T-helper 17 cell (primary cell): ENCODE measurements at regions not wholly inside any gene's neighbourhood (a gene's known extent, or its start where the extent isn't known, plus 50 kb on each side); places are given as distances from the start of the nearest gene placed in this dataset.

Experiments
- ATAC-seq: fragments of 150-1000 bp; cut with Tn5 transposase; 2 replicates; pipeline ENCODE4 v1.10.0; 2021; ENCODE audit warnings: mild to moderate bottlenecking, moderate library complexity
- DNase-seq, 3 donors: peaks; one replicate each; pipeline versions ENCODE4 v3.0.0 to v3.0.0-alpha.2; 2020 to 2021
- H3K9me3 ChIP-seq: one replicate; pipeline ENCODE4 v1.7.0; 2013; ENCODE audit warnings: low read length, mild to moderate bottlenecking; ENCODE audit not compliant: control insufficient read depth, poor library complexity, severe bottlenecking
- H3K27ac Mint-ChIP-seq: one replicate; pipeline ENCODE4 v1.8.0; 2022; ENCODE audit warnings: mild to moderate bottlenecking, moderate library complexity, mixed read lengths
- H3K27me3 Mint-ChIP-seq: one replicate; pipeline ENCODE4 v1.8.0; 2022; ENCODE audit warnings: mixed read lengths
- H3K36me3 Mint-ChIP-seq: one replicate; pipeline ENCODE4 v1.8.0; 2022; ENCODE audit warnings: low read depth, mixed read lengths
- H3K4me1 Mint-ChIP-seq: one replicate; pipeline ENCODE4 v1.8.0; 2022; ENCODE audit warnings: mild to moderate bottlenecking, mixed read lengths
- H3K4me3 Mint-ChIP-seq: one replicate; pipeline ENCODE4 v1.8.0; 2022; ENCODE audit warnings: mild to moderate bottlenecking, moderate library complexity, mixed read lengths

DNA sequence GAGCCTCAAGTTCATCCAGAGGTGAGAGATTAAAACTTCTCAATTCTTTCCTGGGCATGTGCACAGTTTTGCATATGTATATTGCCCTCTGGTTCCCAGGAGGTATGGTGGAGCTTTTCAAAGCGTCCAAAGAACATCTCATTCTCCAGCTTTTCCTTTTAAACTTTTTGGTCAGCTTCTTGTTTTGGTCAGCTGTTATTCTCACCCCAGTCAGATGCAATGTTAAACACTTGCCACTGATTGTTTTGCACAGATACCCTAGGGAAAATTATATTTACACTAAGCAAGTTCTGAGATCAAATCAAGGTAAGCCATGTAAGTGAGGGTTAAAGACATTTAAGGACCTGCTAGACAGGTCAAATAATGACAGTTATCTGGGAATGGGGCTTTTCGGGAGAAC is 261.3 kb downstream of the EDEM1 start:
- peaks cover 3% of the 10 kb centered on the region for H3K36me3 Mint-ChIP-seq
- no peak overlapping the region for H3K27ac Mint-ChIP-seq
- H3K9me3 ChIP-seq: no peaks in the 10 kb centered on the region
- DNase-seq (no peak), ATAC-seq (no peak)
- H3K27me3 Mint-ChIP-seq: peaks cover 28% of the 10 kb centered on the region
- H3K4me1 Mint-ChIP-seq: peaks cover 2% of the 10 kb centered on the region
- no peak overlapping the region for H3K4me3 Mint-ChIP-seq

DNA sequence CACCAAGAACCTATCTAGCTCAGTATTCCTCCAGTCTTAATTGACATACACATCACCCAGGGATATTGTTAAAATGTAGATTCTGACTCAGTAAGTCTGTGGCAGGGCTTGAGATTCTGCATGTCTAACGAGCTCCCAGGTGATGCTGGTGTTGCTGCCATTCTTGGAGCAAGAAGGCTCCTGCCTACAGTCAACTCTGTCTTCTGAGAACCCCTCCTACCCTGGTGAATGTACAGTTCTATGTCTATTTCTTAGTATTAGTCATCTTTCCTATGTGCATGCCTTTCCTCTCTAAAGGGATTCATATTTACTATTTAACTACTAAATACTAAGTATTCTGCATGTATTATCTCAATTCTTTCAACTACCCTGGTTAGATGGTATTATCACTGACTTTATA is 268.7 kb downstream of the EDEM1 start:
- Mint-ChIP-seq H3K4me3 (no peak overlapping the region), H3K27me3 (peaks cover 37% of the 10 kb centered on the region), H3K4me1 (peaks cover 2% of the 10 kb centered on the region), H3K27ac (no peak overlapping the region), H3K36me3 (peaks cover 2% of the 10 kb centered on the region)
- H3K9me3 ChIP-seq: no peaks in the 10 kb centered on the region
- ATAC-seq (no peak), DNase-seq (no peak)

GRCh38 chr3:5458526-5458925 is 271.0 kb downstream of the EDEM1 start:
- H3K27ac Mint-ChIP-seq: no peak overlapping the region
- ATAC-seq: no peak
- H3K9me3 ChIP-seq: no peaks in the 10 kb centered on the region
- peaks cover 30% of the 10 kb centered on the region for H3K27me3 Mint-ChIP-seq
- no peak for DNase-seq
- no peak overlapping the region for H3K4me3 Mint-ChIP-seq
- H3K36me3 Mint-ChIP-seq: peaks cover 2% of the 10 kb centered on the region
- H3K4me1 Mint-ChIP-seq: peaks cover 2% of the 10 kb centered on the region

DNA sequence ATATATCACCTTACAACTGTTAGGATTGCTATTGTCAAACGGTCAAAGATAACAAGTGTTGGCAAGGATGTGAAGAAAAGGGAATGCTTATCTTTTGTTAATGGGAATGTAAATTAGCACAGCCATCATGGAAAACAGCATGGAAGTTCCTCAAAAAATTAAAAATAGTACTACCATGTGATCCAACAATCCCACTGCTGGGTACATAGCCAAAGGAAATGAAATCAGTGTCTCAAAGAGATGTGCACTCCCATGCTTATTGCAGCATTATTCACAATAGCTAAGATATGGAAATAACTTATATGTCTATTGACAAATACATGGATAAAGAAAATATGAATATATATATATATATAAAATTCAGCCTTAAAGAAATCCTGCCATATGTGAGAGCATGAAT is 274.6 kb downstream of the EDEM1 start:
- ATAC-seq (no peak), DNase-seq (no peak)
- H3K36me3 Mint-ChIP-seq: no peaks in the 10 kb centered on the region
- H3K27me3 Mint-ChIP-seq: peaks cover 51% of the 10 kb centered on the region
- no peaks in the 10 kb centered on the region for H3K9me3 ChIP-seq
- no peak overlapping the region for H3K27ac Mint-ChIP-seq
- H3K4me3 Mint-ChIP-seq: no peak overlapping the region
- H3K4me1 Mint-ChIP-seq: peaks cover 2% of the 10 kb centered on the region

- ATAC-seq (no peak), DNase-seq (no peak)
- H3K27ac Mint-ChIP-seq: no peak overlapping the region
- H3K9me3 ChIP-seq: no peaks in the 10 kb centered on the region
- H3K27me3 Mint-ChIP-seq: peaks cover 54% of the 10 kb centered on the region
- H3K4me3 Mint-ChIP-seq: no peak overlapping the region
- H3K4me1 Mint-ChIP-seq: no peaks in the 10 kb centered on the region
- H3K36me3 Mint-ChIP-seq: no peaks in the 10 kb centered on the region
These were observed 276.5 kb downstream of the EDEM1 start for GRCh38 chr3:5463991-5464390.

- no peaks in the 10 kb centered on the region for H3K9me3 ChIP-seq
- Mint-ChIP-seq H3K4me3 (no peak overlapping the region), H3K27ac (no peak overlapping the region), H3K4me1 (no peaks in the 10 kb centered on the region), H3K27me3 (peaks cover 55% of the 10 kb centered on the region), H3K36me3 (no peaks in the 10 kb centered on the region)
- DNase-seq (no peak), ATAC-seq (no peak)
These were observed 277.1 kb downstream of the EDEM1 start for GRCh38 chr3:5464649-5465048.

DNA sequence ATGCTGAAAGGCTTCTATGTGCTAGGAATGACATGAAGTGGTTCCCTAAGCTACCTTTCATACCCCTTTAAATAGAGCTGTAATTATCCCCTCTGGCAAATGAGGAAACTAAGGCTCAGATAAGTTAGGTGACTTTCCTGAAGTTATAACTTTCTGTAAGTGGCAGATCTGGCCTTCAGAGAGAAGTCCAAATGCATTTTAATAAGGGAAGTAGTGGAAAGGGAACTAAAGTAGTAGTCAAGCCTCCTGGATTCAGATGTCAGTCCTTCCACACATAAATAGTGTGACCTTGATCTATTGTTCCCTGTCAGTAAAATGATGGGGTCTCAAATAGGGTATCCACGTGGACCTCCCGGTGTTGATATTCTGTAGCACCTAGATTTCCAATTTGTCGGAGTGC is 277.7 kb downstream of the EDEM1 start:
- no peak overlapping the region for H3K27ac Mint-ChIP-seq
- no peak overlapping the region for H3K4me3 Mint-ChIP-seq
- DNase-seq (no peak), ATAC-seq (no peak)
- H3K9me3 ChIP-seq: no peaks in the 10 kb centered on the region
- peaks cover 53% of the 10 kb centered on the region for H3K27me3 Mint-ChIP-seq
- H3K4me1 Mint-ChIP-seq: no peaks in the 10 kb centered on the region
- H3K36me3 Mint-ChIP-seq: no peaks in the 10 kb centered on the region

GRCh38 chr3:5466065-5466464 is 278.6 kb downstream of the EDEM1 start:
- ATAC-seq (no peak), DNase-seq (no peak)
- Mint-ChIP-seq H3K27ac (no peak overlapping the region), H3K4me1 (no peaks in the 10 kb centered on the region), H3K36me3 (no peaks in the 10 kb centered on the region), H3K4me3 (no peak overlapping the region), H3K27me3 (peaks cover 46% of the 10 kb centered on the region)
- H3K9me3 ChIP-seq: no peaks in the 10 kb centered on the region

- no peak overlapping the region for H3K4me3 Mint-ChIP-seq
These were observed 279.2 kb downstream of the EDEM1 start for GRCh38 chr3:5466717-5467116.

GRCh38 chr3:5473471-5473870 is 286.0 kb downstream of the EDEM1 start:
- Mint-ChIP-seq H3K4me3 (no peak overlapping the region), H3K36me3 (no peaks in the 10 kb centered on the region), H3K4me1 (no peaks in the 10 kb centered on the region), H3K27ac (no peak overlapping the region), H3K27me3 (peaks cover 21% of the 10 kb centered on the region)
- DNase-seq (no peak), ATAC-seq (no peak)
- no peaks in the 10 kb centered on the region for H3K9me3 ChIP-seq

More at GRCh38 chr3:5466717-5467116, 279.2 kb downstream of the EDEM1 start:
- H3K27ac Mint-ChIP-seq: no peak overlapping the region
- DNase-seq (no peak), ATAC-seq (no peak)
- H3K4me1 Mint-ChIP-seq: no peaks in the 10 kb centered on the region
- H3K36me3 Mint-ChIP-seq: no peaks in the 10 kb centered on the region
- no peaks in the 10 kb centered on the region for H3K9me3 ChIP-seq
- H3K27me3 Mint-ChIP-seq: peaks cover 46% of the 10 kb centered on the region

GRCh38 chr3:5476403-5476802 is 288.9 kb downstream of the EDEM1 start:
- H3K27ac Mint-ChIP-seq: no peak overlapping the region
- no peak overlapping the region for H3K4me3 Mint-ChIP-seq
- H3K36me3 Mint-ChIP-seq: no peaks in the 10 kb centered on the region
- no peaks in the 10 kb centered on the region for H3K4me1 Mint-ChIP-seq
- no peak for ATAC-seq
- H3K27me3 Mint-ChIP-seq: peaks cover 12% of the 10 kb centered on the region
- no peaks in the 10 kb centered on the region for H3K9me3 ChIP-seq
- DNase-seq: no peak

DNA sequence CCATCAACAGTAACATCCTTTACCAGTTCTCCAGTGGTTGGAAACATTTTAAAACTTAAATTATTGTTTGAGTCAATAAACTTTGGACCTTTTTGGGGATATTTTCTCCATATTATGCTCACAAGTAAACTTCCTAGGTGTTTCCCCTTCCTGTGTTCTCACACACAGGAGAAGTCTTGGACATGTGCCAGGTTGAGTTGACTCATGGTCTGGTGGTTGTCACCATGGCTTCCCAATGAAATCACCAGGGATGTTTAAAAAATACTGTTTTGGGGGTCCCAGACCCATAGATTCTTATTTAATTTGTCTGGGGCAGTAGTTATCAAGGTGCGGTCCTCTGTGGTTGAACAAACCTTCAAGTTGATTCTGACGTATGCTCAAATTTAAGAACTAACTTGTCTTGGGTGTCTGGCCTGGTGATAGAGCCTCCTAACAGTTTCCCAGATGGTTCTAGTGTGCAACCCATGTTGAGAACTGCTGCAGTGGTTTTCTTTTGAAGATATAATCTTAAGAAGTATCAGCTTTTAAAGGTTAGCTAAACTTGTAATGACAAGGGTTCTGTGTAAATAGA is 291.8 kb downstream of the EDEM1 start:
- H3K9me3 ChIP-seq: no peaks in the 10 kb centered on the region
- H3K4me1 Mint-ChIP-seq: no peaks in the 10 kb centered on the region
- no peak for DNase-seq
- H3K27ac Mint-ChIP-seq: no peak overlapping the region
- no peak for ATAC-seq
- H3K27me3 Mint-ChIP-seq: peaks cover 8% of the 10 kb centered on the region
- H3K4me3 Mint-ChIP-seq: no peak overlapping the region
- H3K36me3 Mint-ChIP-seq: no peaks in the 10 kb centered on the region

DNA sequence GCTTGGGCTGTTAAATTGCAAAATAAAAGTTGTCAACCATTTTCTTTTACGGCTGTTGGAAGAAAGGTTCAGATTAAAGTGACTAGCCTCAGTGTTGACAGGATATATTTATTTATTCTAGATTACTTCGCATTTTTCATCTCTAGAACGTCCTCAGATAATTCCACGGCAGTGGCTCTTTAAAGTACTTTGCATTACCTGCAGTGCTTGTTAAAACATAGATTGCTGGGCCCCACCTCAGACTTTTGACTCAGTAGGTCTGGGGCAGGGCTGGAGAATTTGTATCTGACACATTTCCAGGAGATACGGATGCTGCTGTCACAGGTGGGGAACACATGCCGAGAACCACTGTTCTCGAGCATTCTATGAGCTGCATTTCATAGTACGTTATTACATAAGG is 292.7 kb downstream of the EDEM1 start:
- ATAC-seq (no peak), DNase-seq (no peak)
- peaks cover 8% of the 10 kb centered on the region for H3K27me3 Mint-ChIP-seq
- H3K4me3 Mint-ChIP-seq: no peak overlapping the region
- no peaks in the 10 kb centered on the region for H3K9me3 ChIP-seq
- no peak overlapping the region for H3K27ac Mint-ChIP-seq
- H3K4me1 Mint-ChIP-seq: no peaks in the 10 kb centered on the region
- H3K36me3 Mint-ChIP-seq: no peaks in the 10 kb centered on the region

DNA sequence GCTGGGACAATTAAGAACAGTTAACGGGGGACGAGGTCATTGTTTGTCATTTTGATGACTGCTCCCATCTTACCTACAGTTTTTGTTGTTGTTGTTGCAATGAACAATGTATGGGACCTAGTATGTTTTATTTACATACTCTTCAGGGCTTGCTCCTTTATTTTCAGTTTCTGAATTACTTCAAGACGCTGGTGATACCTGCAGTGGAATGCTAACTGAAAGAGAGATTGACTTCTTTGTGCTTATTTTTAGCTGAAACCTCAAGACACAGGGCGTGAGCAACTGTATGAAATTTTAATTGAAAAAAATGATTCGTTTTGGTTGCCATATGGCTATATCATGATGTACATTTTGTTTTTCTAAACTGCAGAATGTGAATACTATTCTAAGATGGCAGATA is 297.9 kb downstream of the EDEM1 start:
- H3K27me3 Mint-ChIP-seq: no peaks in the 10 kb centered on the region
- no peak overlapping the region for H3K4me3 Mint-ChIP-seq
- ATAC-seq (no peak), DNase-seq (no peak)
- H3K36me3 Mint-ChIP-seq: no peaks in the 10 kb centered on the region
- H3K9me3 ChIP-seq: no peaks in the 10 kb centered on the region
- H3K27ac Mint-ChIP-seq: no peak overlapping the region
- no peaks in the 10 kb centered on the region for H3K4me1 Mint-ChIP-seq
